Right lung (tissue), 2 donors: ENCODE measurements at regions not wholly inside any gene's neighbourhood (a gene's known extent, or its start where the extent isn't known, plus 50 kb on each side); places are given as distances from the start of the nearest gene placed in this dataset.

Experiments
- DNase-seq, 2 donors: peaks; one replicate each; pipeline ENCODE4 v3.0.0-alpha.2; 2013

- no peak for DNase-seq
Measured at GRCh38 chr5:107216587-107216986, 454.1 kb downstream of the EFNA5 start.

- no peak for DNase-seq
Measured at GRCh38 chr5:107215611-107216010, 455.1 kb downstream of the EFNA5 start.

GRCh38 chr5:107213025-107213424 lies 457.7 kb downstream of the EFNA5 start:
- no peak for DNase-seq

GRCh38 chr5:107211630-107212029 lies 459.1 kb downstream of the EFNA5 start:
- DNase-seq: no peak

- no peak for DNase-seq
Measured at GRCh38 chr5:107208867-107209266, 461.9 kb downstream of the EFNA5 start.

- DNase-seq: no peak
Measured at GRCh38 chr5:107204413-107204812, 466.3 kb downstream of the EFNA5 start.

- DNase-seq: no peak
Measured at GRCh38 chr5:107203243-107203642, 467.5 kb downstream of the EFNA5 start.

- no peak for DNase-seq
Measured at GRCh38 chr5:107199756-107200155, 471.0 kb downstream of the EFNA5 start.

- no peak for DNase-seq
Measured at GRCh38 chr5:107196500-107197059, 474.2 kb downstream of the EFNA5 start.

GRCh38 chr5:107195890-107196395 lies 474.8 kb downstream of the EFNA5 start:
- no peak for DNase-seq

- peak; percentile 2 to 10 for DNase-seq
Measured at GRCh38 chr5:107184871-107185270, 485.9 kb downstream of the EFNA5 start.

- DNase-seq: no peak
Measured at GRCh38 chr5:107184066-107184465, 486.7 kb downstream of the EFNA5 start.

GRCh38 chr5:107170620-107171019 lies 500.1 kb downstream of the EFNA5 start:
- no peak for DNase-seq

- no peak for DNase-seq
Measured at GRCh38 chr5:107169867-107170266, 500.9 kb downstream of the EFNA5 start.

GRCh38 chr5:107168848-107169752 lies 501.6 kb downstream of the EFNA5 start:
- DNase-seq: no peak

GRCh38 chr5:107168086-107168485 lies 502.7 kb downstream of the EFNA5 start:
- no peak for DNase-seq

- no peak for DNase-seq
Measured at GRCh38 chr5:107165296-107165695, 505.4 kb downstream of the EFNA5 start.

- DNase-seq: no peak
Measured at GRCh38 chr5:107157809-107158208, 512.9 kb downstream of the EFNA5 start.

- DNase-seq: no peak
Measured at GRCh38 chr5:107155707-107156106, 515.0 kb downstream of the EFNA5 start.

GRCh38 chr5:107154593-107154992 lies 516.1 kb downstream of the EFNA5 start:
- no peak for DNase-seq

GRCh38 chr5:107153283-107153682 lies 517.5 kb downstream of the EFNA5 start:
- DNase-seq: no peak

- DNase-seq: no peak
Measured at GRCh38 chr5:107149243-107150005, 521.3 kb downstream of the EFNA5 start.
